Ovary (tissue), 3 donors: ENCODE measurements at regions not wholly inside any gene's neighbourhood (a gene's known extent, or its start where the extent isn't known, plus 50 kb on each side); places are given as distances from the start of the nearest gene placed in this dataset.

Source experiments
- EP300 ChIP-seq: sonication (generic); formaldehyde crosslinking; IDR thresholded peaks from one replicate; pipeline ENCODE4 v1.6.1; 2017; ENCODE audit warnings: antibody characterized with exemption
- POLR2A ChIP-seq: fragments of 450-650 bp; IDR thresholded peaks from one replicate; pipeline ENCODE4 v1.6.1; 2017; ENCODE audit warnings: antibody characterized with exemption, mild to moderate bottlenecking, moderate library complexity
- TF ChIP-seq, protein P1 (sequence below), 3 donors: fragments of 450-650 bp in 2 of 3; fragments of 200-600 bp in 1 of 3; IDR thresholded peaks; one replicate each; pipeline versions ENCODE4 v1.5.1 to v1.8.0; 2016 to 2022; ENCODE audit warnings: antibody characterized with exemption in 3 of 3, mild to moderate bottlenecking in 1 of 3
- donor health status: DM: no; HTN: no; CAD: no.

DNA sequence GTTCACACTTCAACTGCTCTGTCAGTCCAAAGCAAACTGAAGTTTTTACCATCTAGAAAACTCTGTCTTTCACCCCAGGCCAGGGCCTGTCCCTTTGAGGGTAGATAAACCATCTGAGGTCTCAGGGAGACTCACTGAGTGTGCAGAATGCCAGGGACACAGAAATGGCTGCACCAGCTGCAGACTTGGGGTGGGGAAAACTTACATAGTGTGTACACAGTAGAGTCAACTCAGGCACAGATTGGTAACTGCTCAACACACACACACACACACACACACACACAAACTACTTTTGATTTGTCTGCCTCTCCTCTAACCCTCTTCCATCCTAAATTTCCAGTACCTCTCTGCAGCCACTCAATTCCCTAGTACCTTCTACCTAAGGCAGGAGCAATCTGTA, 374.9 kb upstream of the JAG1 start:
- TF ChIP-seq POLR2A (no peak), EP300 (no peak)
- TF ChIP-seq, protein P1, sequence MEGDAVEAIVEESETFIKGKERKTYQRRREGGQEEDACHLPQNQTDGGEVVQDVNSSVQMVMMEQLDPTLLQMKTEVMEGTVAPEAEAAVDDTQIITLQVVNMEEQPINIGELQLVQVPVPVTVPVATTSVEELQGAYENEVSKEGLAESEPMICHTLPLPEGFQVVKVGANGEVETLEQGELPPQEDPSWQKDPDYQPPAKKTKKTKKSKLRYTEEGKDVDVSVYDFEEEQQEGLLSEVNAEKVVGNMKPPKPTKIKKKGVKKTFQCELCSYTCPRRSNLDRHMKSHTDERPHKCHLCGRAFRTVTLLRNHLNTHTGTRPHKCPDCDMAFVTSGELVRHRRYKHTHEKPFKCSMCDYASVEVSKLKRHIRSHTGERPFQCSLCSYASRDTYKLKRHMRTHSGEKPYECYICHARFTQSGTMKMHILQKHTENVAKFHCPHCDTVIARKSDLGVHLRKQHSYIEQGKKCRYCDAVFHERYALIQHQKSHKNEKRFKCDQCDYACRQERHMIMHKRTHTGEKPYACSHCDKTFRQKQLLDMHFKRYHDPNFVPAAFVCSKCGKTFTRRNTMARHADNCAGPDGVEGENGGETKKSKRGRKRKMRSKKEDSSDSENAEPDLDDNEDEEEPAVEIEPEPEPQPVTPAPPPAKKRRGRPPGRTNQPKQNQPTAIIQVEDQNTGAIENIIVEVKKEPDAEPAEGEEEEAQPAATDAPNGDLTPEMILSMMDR (IDR thresholded peaks at IDR 0.05): no peak
